NCI-H187 (cell line): ENCODE measurements at regions not wholly inside any gene's neighbourhood (a gene's known extent, or its start where the extent isn't known, plus 50 kb on each side); places are given as distances from the start of the nearest gene placed in this dataset.
"Not testable (repeated sequence)": the region's sequence is repeated elsewhere in the genome, so short reads cannot be mapped to it uniquely, and the experiment has no call there.

Experiments
- DNase-seq, 2 experiments: peaks; one replicate each; lab custom pipeline; 2025; lab: John Stamatoyannopoulos, UW

GRCh38 chr16:5215901-5216300, 118.3 kb upstream of the EEF2KMT start:
- no peak for DNase-seq

GRCh38 chr16:5214466-5214865, 116.9 kb upstream of the EEF2KMT start:
- no peak for DNase-seq

GRCh38 chr16:5212501-5212900, 114.9 kb upstream of the EEF2KMT start:
- DNase-seq, result not testable (repeated sequence)

GRCh38 chr16:5207862-5208498, 110.4 kb upstream of the EEF2KMT start:
- not testable (repeated sequence) for DNase-seq

- DNase-seq, result no peak
These were observed 109.5 kb upstream of the EEF2KMT start for GRCh38 chr16:5207001-5207523.

GRCh38 chr16:5206331-5206990, 108.9 kb upstream of the EEF2KMT start:
- no peak for DNase-seq

GRCh38 chr16:5205361-5206040, 107.9 kb upstream of the EEF2KMT start:
- DNase-seq, result no peak

GRCh38 chr16:5203675-5204074, 106.1 kb upstream of the EEF2KMT start:
- DNase-seq, result not testable (repeated sequence)

GRCh38 chr16:5200123-5200522, 102.5 kb upstream of the EEF2KMT start:
- DNase-seq, result no peak

- no peak for DNase-seq
These were observed 98.6 kb upstream of the EEF2KMT start for GRCh38 chr16:5196204-5196603.

- DNase-seq, result no peak
These were observed 96.3 kb upstream of the EEF2KMT start for GRCh38 chr16:5193861-5194260.

- no peak for DNase-seq
These were observed 91.4 kb upstream of the EEF2KMT start for GRCh38 chr16:5188989-5189352.

- DNase-seq, result no peak
These were observed 90.9 kb upstream of the EEF2KMT start for GRCh38 chr16:5188318-5188988.

- DNase-seq, result no peak
These were observed 89.9 kb upstream of the EEF2KMT start for GRCh38 chr16:5187402-5187952.

GRCh38 chr16:5186381-5186903, 88.8 kb upstream of the EEF2KMT start:
- DNase-seq, result no peak

GRCh38 chr16:5176505-5176904, 78.9 kb upstream of the EEF2KMT start:
- DNase-seq, result no peak

GRCh38 chr16:5175266-5175665, 77.7 kb upstream of the EEF2KMT start:
- no peak for DNase-seq

GRCh38 chr16:5166486-5166885, 68.9 kb upstream of the EEF2KMT start:
- DNase-seq, result peak; percentile 20 to 42

GRCh38 chr16:5165429-5165828, 67.8 kb upstream of the EEF2KMT start:
- not testable (repeated sequence) for DNase-seq

- DNase-seq, result not testable (repeated sequence)
These were observed 65.2 kb upstream of the EEF2KMT start for GRCh38 chr16:5162801-5163200.

- DNase-seq, result not testable (repeated sequence)
These were observed 64.3 kb upstream of the EEF2KMT start for GRCh38 chr16:5161888-5162287.

- DNase-seq, result not testable (repeated sequence)
These were observed 62.4 kb upstream of the EEF2KMT start for GRCh38 chr16:5160010-5160409.
